ENCODE measurements at regions not wholly inside any gene's neighbourhood (a gene's known extent, or its start where the extent isn't known, plus 50 kb on each side); places are given as distances from the start of the nearest gene placed in this dataset.

DNA sequence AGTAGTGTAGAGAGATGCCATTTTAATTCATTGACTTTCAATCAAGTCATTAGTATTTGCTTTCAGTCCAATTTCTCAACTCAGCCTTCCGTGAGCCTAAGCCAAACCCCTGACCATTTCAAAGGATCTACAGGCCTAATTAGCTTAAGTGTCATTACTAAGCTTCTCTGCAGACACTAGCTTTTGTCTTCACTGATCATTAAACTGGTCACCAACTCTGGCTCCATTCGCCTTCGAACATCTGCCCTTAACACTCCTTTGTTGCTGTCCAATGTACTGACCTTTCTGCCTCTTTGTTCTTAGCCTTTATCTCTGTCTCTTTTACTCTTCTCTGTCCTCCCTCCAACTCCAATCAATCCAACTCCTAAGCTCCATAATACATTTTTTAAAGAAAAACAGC, 299.3 kb downstream of the DIRAS2 start:
- DNase-seq (ENCODE audit: low read depth), result peak; percentile 40
- TF ChIP-seq, protein P1, sequence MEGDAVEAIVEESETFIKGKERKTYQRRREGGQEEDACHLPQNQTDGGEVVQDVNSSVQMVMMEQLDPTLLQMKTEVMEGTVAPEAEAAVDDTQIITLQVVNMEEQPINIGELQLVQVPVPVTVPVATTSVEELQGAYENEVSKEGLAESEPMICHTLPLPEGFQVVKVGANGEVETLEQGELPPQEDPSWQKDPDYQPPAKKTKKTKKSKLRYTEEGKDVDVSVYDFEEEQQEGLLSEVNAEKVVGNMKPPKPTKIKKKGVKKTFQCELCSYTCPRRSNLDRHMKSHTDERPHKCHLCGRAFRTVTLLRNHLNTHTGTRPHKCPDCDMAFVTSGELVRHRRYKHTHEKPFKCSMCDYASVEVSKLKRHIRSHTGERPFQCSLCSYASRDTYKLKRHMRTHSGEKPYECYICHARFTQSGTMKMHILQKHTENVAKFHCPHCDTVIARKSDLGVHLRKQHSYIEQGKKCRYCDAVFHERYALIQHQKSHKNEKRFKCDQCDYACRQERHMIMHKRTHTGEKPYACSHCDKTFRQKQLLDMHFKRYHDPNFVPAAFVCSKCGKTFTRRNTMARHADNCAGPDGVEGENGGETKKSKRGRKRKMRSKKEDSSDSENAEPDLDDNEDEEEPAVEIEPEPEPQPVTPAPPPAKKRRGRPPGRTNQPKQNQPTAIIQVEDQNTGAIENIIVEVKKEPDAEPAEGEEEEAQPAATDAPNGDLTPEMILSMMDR (IDR thresholded peaks at IDR 0.05; ENCODE audit: low read length, missing control alignments), result no peak
- H3K4me3 ChIP-seq (replicated peaks; ENCODE audit: low read depth, low read length), result no peak overlapping the region

DNA sequence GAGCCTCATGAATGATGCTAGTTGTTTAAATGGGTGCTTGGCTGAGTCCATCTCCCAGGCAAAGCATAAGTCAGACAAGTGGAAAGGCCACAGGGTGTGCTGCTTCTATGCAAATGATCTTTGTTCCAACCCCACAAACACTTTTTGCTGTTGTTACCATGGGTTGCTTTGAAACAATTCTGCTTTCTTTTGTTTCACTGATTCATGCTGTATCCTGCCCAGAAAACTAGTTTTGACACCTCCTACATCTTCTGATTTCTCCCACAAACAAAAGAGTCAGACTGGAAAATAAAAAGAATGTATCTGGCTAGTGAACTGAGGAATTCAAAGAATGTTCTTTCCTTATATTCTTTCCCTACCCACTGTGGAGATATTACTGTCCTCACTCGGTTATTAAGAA, 298.6 kb downstream of the DIRAS2 start:
- TF ChIP-seq, protein P1 (IDR thresholded peaks at IDR 0.05; ENCODE audit: low read length, missing control alignments), result no peak
- no peak overlapping the region for H3K4me3 ChIP-seq (replicated peaks; ENCODE audit: low read depth, low read length)
- peak; percentile 84 for DNase-seq (ENCODE audit: low read depth)

DNA sequence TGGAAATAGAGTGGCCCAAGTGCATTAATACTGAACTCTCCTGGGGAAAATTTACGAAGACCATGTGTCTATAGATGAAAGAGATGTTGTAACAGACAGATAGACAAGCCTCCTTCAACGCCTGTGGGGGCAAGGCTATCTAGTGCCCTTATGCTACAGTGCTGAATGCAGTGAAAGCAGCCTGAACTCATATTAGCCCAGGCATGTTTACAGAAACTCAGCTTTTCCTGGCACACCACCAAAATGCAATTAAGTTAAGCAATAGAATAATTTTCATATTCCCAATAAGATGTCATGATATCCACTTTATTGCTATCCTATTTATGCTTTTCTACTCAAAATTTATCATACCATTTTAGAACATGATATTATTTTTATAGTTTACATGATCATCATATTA, 277.0 kb downstream of the DIRAS2 start:
- DNase-seq (ENCODE audit: low read depth), result no peak
- no peak overlapping the region for H3K4me3 ChIP-seq (replicated peaks; ENCODE audit: low read depth, low read length)
- TF ChIP-seq, protein P1 (IDR thresholded peaks at IDR 0.05; ENCODE audit: low read length, missing control alignments), result no peak

DNA sequence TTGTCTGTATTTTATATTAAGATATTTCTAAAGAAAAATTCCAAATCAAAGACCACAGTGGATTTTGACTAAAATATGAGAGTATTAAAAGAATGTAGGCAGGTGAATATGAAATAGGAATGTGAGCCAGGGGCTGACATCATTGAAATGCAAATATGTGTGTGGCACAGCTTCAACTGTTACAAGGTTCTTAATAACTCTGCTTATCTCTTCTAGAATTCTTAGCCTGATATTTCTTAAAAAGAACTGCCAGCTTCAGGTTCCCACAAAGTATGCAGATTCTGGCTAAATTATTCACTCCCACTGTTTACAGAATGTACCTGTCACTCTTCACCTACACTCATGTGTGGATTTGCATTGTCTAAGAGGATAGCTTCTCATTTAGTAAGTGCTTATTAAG, 274.4 kb downstream of the DIRAS2 start:
- TF ChIP-seq, protein P1 (IDR thresholded peaks at IDR 0.05; ENCODE audit: low read length, missing control alignments), result no peak
- DNase-seq (ENCODE audit: low read depth), result no peak
- no peak overlapping the region for H3K4me3 ChIP-seq (replicated peaks; ENCODE audit: low read depth, low read length)

DNA sequence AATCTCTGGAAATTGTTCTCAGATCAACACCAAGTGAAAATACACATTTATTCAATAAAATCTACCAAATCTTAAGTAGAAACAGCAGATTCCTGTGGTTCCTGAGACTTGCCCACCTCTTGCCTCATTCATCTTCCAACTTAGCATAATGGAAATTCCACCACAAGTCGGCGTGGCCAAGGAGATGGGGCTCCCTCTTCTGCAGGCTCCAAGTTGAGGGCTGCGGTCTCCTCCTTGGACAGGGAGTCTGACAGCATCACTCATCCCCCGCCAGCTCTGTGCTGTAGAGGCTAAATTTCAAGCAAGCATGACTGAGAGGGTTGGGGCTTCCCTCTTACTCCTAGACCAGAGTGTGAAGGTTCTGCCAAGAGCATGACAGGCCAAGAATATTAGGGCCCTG, 273.7 kb downstream of the DIRAS2 start:
- no peak for DNase-seq (ENCODE audit: low read depth)
- TF ChIP-seq, protein P1 (IDR thresholded peaks at IDR 0.05; ENCODE audit: low read length, missing control alignments), result no peak
- no peak overlapping the region for H3K4me3 ChIP-seq (replicated peaks; ENCODE audit: low read depth, low read length)

DNA sequence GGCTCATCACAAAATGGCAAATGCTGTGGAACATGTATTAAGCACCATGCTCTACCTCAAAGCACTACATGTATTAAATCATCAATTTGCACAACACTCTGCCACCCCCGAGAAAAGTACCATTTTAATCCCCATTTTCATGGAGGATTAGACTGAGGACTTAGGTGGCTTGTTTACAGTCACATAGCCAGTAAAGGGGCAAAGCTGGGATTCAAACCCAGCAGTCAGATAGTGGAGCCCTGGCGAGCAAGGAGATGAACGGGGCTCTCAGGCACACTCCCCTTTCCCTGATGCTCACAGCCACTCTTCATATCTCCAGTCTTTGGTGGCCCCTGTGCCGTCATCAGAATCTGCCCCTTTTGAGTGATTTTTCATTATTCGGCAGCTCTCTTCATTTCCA, 262.9 kb downstream of the DIRAS2 start:
- TF ChIP-seq, protein P1 (IDR thresholded peaks at IDR 0.05; ENCODE audit: low read length, missing control alignments), result no peak
- no peak for DNase-seq (ENCODE audit: low read depth)
- no peak overlapping the region for H3K4me3 ChIP-seq (replicated peaks; ENCODE audit: low read depth, low read length)

DNA sequence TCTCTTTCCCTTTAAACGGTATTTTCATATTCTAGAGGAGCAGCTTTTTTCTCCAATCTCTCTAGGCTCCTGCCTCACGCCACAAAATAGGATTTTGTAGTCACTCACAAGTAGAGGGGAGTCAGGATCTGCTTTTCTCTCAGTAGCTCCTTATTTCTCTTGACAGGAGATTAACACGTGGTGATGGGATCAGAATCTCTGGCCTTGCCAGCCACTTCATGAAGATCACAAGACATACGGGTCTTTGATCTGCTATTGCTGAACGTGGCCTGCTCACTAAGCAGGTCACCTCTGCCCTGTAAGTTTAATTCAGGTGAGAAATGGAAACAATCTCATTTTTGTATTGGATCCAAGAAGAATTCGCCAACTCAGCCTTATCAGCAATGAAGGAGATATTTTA, 257.5 kb downstream of the DIRAS2 start:
- no peak for DNase-seq (ENCODE audit: low read depth)
- no peak overlapping the region for H3K4me3 ChIP-seq (replicated peaks; ENCODE audit: low read depth, low read length)
- TF ChIP-seq, protein P1 (IDR thresholded peaks at IDR 0.05; ENCODE audit: low read length, missing control alignments), result no peak
